SK-N-SH treated with all-trans-retinoic acid at 6 μM for 48 hours (cell line): ENCODE measurements at regions not wholly inside any gene's neighbourhood (a gene's known extent, or its start where the extent isn't known, plus 50 kb on each side); places are given as distances from the start of the nearest gene placed in this dataset.
A peak's percentile ranks its signal among the peaks of the same experiment; 100 is the strongest.

Source experiments
- ATAC-seq: fragments of 200-7000 bp; cut with Tn5 transposase; 3 replicates; pipeline ENCODE4 v1.9.1; 2020; ENCODE audit warnings: mild to moderate bottlenecking, moderate library complexity
- ARNTL ChIP-seq: fragments of 450-650 bp; formaldehyde crosslinking; IDR thresholded peaks from 2 replicates; pipeline ENCODE4 v1.5.0; 2020; ENCODE audit warnings: low read depth, mild to moderate bottlenecking, moderate library complexity, borderline replicate concordance
- BACH2 ChIP-seq: fragments of 250-450 bp; sonication (Bioruptor Pico); IDR thresholded peaks from 2 replicates; pipeline ENCODE4 v1.9.0; 2021; ENCODE audit warnings: mild to moderate bottlenecking, borderline replicate concordance
- CSDC2 ChIP-seq: fragments of 250-450 bp; sonication (Bioruptor Pico); IDR thresholded peaks from 2 replicates; pipeline ENCODE4 v1.5.0; 2020; ENCODE audit warnings: mild to moderate bottlenecking, moderate library complexity
- GLIS3 ChIP-seq: fragments of 250-450 bp; sonication (Bioruptor Pico); IDR thresholded peaks from 2 replicates; pipeline ENCODE4 v1.5.0; 2020; ENCODE audit warnings: mild to moderate bottlenecking, moderate library complexity
- ISL1 ChIP-seq: fragments of 250-450 bp; sonication (Bioruptor Pico); IDR thresholded peaks from 2 replicates; pipeline ENCODE4 v2.1.2; 2022; ENCODE audit warnings: mild to moderate bottlenecking, moderate library complexity
- OSR1 ChIP-seq: fragments of 250-450 bp; sonication (Bioruptor Pico); IDR thresholded peaks from 2 replicates; pipeline ENCODE4 v1.8.0; 2022; ENCODE audit warnings: moderate library complexity, mild to moderate bottlenecking, inconsistent platforms
- PPARA ChIP-seq: fragments of 250-450 bp; sonication (Bioruptor Pico); IDR thresholded peaks from 2 replicates; pipeline ENCODE4 v1.5.0; 2020; ENCODE audit warnings: mild to moderate bottlenecking, borderline replicate concordance
- SNAI2 ChIP-seq: fragments of 250-450 bp; sonication (Bioruptor Pico); IDR thresholded peaks from 2 replicates; pipeline ENCODE4 v1.5.0; 2020; ENCODE audit warnings: mild to moderate bottlenecking, moderate library complexity
- TCF4 ChIP-seq: fragments of 250-450 bp; sonication (Bioruptor Pico); IDR thresholded peaks from 2 replicates; pipeline ENCODE4 v1.8.0; 2021; ENCODE audit warnings: mild to moderate bottlenecking, moderate library complexity, borderline replicate concordance
- TOX ChIP-seq: fragments of 250-450 bp; sonication (Bioruptor Pico); IDR thresholded peaks from 2 replicates; pipeline ENCODE4 v1.8.0; 2021; ENCODE audit warnings: mild to moderate bottlenecking, moderate library complexity, borderline replicate concordance
- ZC3H10 ChIP-seq: fragments of 250-450 bp; sonication (Bioruptor Pico); IDR thresholded peaks from 2 replicates; pipeline ENCODE4 v1.5.1; 2021; ENCODE audit warnings: mild to moderate bottlenecking, moderate library complexity
- ZFP3 ChIP-seq: fragments of 250-450 bp; sonication (Bioruptor Pico); IDR thresholded peaks from 2 replicates; pipeline ENCODE4 v1.5.0; 2020; ENCODE audit warnings: mild to moderate bottlenecking, moderate library complexity
- ZFP30 ChIP-seq: fragments of 450-650 bp; formaldehyde crosslinking; IDR thresholded peaks from 2 replicates; pipeline ENCODE4 v1.5.0; 2022; ENCODE audit warnings: mild to moderate bottlenecking, moderate library complexity
- ZNF8 ChIP-seq: fragments of 450-650 bp; formaldehyde crosslinking; IDR thresholded peaks from 2 replicates; pipeline ENCODE4 v1.5.0; 2020; ENCODE audit warnings: mild to moderate bottlenecking, moderate library complexity
- TF ChIP-seq, protein P1 (sequence below): fragments of 250-450 bp; sonication (Bioruptor Pico); IDR thresholded peaks from 2 replicates; pipeline ENCODE4 v1.8.0; 2021; ENCODE audit warnings: low read depth, mild to moderate bottlenecking, moderate library complexity, borderline replicate concordance
- TF ChIP-seq, protein P2 (sequence below): fragments of 250-450 bp; sonication (Bioruptor Pico); IDR thresholded peaks from 2 replicates; pipeline ENCODE4 v1.5.1; 2021; ENCODE audit warnings: mild to moderate bottlenecking, moderate library complexity
- TF ChIP-seq, protein P3 (sequence below): fragments of 250-450 bp; sonication (Bioruptor Pico); IDR thresholded peaks from 2 replicates; pipeline ENCODE4 v1.8.0; 2020; ENCODE audit warnings: mild to moderate bottlenecking, moderate library complexity, borderline replicate concordance
- TF ChIP-seq, protein P4 (sequence below): fragments of 250-450 bp; sonication (Bioruptor Pico); IDR thresholded peaks from 2 replicates; pipeline ENCODE4 v1.5.1; 2020; ENCODE audit warnings: low read depth, mild to moderate bottlenecking, moderate library complexity

DNA sequence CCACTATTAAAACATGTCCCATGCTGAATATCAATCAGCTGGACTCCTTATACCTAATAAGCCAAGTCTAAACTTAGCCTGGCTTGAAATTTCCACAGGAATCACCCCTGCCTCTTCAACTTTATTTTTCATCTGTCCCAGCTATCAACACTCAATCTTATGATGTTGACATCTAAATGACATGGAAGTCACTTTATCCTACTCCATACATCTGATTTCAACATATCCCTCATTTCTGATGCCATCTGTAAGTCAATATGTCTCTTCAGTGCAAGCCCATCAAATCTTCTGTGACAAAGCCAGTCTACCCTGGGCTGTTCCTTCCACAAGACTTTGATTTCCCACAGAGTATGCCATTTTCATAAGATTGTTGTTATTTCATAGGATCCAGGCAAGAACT is 143.6 kb upstream of the SEMA6D start:
- no peak for TF ChIP-seq ZNF8 (CRISPR knock-in tag)
- no peak for TF ChIP-seq TCF4 (CRISPR knock-in tag)
- no peak for TF ChIP-seq BACH2
- TF ChIP-seq ZFP30 (CRISPR knock-in tag) = no peak
- TF ChIP-seq PPARA (CRISPR knock-in tag) = no peak
- no peak for TF ChIP-seq GLIS3 (CRISPR knock-in tag)
- TF ChIP-seq, protein P1, sequence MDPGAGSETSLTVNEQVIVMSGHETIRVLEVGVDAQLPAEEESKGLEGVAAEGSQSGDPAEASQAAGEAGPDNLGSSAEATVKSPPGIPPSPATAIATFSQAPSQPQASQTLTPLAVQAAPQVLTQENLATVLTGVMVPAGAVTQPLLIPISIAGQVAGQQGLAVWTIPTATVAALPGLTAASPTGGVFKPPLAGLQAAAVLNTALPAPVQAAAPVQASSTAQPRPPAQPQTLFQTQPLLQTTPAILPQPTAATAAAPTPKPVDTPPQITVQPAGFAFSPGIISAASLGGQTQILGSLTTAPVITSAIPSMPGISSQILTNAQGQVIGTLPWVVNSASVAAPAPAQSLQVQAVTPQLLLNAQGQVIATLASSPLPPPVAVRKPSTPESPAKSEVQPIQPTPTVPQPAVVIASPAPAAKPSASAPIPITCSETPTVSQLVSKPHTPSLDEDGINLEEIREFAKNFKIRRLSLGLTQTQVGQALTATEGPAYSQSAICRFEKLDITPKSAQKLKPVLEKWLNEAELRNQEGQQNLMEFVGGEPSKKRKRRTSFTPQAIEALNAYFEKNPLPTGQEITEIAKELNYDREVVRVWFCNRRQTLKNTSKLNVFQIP = no peak
- no peak for TF ChIP-seq ZFP3 (CRISPR knock-in tag)
- no peak for TF ChIP-seq ARNTL (CRISPR knock-in tag)
- TF ChIP-seq, protein P2, sequence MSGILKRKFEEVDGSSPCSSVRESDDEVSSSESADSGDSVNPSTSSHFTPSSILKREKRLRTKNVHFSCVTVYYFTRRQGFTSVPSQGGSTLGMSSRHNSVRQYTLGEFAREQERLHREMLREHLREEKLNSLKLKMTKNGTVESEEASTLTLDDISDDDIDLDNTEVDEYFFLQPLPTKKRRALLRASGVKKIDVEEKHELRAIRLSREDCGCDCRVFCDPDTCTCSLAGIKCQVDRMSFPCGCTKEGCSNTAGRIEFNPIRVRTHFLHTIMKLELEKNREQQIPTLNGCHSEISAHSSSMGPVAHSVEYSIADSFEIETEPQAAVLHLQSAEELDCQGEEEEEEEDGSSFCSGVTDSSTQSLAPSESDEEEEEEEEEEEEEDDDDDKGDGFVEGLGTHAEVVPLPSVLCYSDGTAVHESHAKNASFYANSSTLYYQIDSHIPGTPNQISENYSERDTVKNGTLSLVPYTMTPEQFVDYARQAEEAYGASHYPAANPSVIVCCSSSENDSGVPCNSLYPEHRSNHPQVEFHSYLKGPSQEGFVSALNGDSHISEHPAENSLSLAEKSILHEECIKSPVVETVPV (CRISPR knock-in tag) = no peak
- TF ChIP-seq OSR1 (CRISPR knock-in tag) = no peak
- TF ChIP-seq, protein P3, sequence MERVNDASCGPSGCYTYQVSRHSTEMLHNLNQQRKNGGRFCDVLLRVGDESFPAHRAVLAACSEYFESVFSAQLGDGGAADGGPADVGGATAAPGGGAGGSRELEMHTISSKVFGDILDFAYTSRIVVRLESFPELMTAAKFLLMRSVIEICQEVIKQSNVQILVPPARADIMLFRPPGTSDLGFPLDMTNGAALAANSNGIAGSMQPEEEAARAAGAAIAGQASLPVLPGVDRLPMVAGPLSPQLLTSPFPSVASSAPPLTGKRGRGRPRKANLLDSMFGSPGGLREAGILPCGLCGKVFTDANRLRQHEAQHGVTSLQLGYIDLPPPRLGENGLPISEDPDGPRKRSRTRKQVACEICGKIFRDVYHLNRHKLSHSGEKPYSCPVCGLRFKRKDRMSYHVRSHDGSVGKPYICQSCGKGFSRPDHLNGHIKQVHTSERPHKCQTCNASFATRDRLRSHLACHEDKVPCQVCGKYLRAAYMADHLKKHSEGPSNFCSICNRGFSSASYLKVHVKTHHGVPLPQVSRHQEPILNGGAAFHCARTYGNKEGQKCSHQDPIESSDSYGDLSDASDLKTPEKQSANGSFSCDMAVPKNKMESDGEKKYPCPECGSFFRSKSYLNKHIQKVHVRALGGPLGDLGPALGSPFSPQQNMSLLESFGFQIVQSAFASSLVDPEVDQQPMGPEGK (CRISPR knock-in tag) = no peak
- TF ChIP-seq, protein P4, sequence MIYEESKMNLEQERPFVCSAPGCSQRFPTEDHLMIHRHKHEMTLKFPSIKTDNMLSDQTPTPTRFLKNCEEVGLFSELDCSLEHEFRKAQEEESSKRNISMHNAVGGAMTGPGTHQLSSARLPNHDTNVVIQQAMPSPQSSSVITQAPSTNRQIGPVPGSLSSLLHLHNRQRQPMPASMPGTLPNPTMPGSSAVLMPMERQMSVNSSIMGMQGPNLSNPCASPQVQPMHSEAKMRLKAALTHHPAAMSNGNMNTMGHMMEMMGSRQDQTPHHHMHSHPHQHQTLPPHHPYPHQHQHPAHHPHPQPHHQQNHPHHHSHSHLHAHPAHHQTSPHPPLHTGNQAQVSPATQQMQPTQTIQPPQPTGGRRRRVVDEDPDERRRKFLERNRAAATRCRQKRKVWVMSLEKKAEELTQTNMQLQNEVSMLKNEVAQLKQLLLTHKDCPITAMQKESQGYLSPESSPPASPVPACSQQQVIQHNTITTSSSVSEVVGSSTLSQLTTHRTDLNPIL (CRISPR knock-in tag) = no peak
- TF ChIP-seq, all 23 proteins: peak for 0
- ATAC-seq = no peak

DNA sequence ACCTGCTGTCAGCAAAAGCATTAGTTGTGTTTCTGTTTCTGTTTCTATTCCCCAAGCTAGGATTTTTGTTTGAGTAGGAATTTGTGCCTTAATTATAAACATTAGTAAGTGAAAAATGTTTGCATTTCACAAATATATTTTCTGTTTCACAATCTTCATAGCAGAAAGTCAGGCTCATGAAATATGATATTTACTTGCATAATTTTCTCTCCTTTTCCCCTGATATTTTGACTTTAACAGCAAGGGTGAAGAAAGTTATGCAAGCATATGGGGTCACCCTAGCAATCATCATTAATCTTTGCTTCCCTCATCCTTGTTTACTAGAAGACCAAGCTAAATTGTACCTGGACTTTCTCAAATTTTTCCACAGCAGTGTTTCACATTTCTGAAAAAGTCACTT is 140.3 kb upstream of the SEMA6D start:
- no peak for ATAC-seq
- TF ChIP-seq, protein P1 = no peak
- 0 out of 2 replicates have a peak, but pooled peaks have one; percentile 19 for TF ChIP-seq ISL1 (CRISPR knock-in tag)
- TF ChIP-seq, all 23 proteins: peak for 1

DNA sequence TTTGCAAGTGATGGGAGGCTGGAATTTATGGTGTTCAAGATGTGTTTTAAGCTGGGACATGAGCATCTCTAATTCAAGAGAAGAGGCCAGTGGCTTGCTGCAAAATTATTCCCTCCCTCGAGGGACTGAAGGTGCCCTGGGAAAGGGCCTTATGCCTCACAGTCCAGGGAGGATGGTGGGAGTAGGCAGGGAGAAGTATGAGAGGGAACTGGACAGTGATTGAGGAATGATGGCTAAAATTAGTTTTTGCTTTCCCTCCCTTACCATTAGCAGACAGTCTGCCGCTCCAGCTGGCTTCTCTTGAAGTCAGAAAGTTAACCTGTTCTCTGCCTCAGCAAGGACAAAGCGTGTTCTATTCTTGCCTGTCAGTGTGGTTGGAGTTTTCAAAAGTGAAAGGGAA is 139.8 kb upstream of the SEMA6D start:
- no peak for TF ChIP-seq ISL1 (CRISPR knock-in tag)
- TF ChIP-seq TOX (CRISPR knock-in tag) = no peak
- TF ChIP-seq CSDC2 (CRISPR knock-in tag) = no peak
- TF ChIP-seq, protein P1 = no peak
- TF ChIP-seq SNAI2 (CRISPR knock-in tag) = no peak
- TF ChIP-seq, protein P2 (CRISPR knock-in tag) = no peak
- no peak for TF ChIP-seq ZC3H10 (CRISPR knock-in tag)
- TF ChIP-seq GLIS3 (CRISPR knock-in tag) = no peak
- no peak for TF ChIP-seq PPARA (CRISPR knock-in tag)
- no peak for TF ChIP-seq TCF4 (CRISPR knock-in tag)
- no peak for ATAC-seq
